ENCODE measurements at regions not wholly inside any gene's neighbourhood (a gene's known extent, or its start where the extent isn't known, plus 50 kb on each side); places are given as distances from the start of the nearest gene placed in this dataset.

GRCh38 chr5:40278881-40279280 is 400.8 kb upstream of the PTGER4 start:
- no peak for FAIRE-seq
- Histone ChIP-seq H3K27ac (no peak overlapping the region), H3K4me1 (no peaks in the 10 kb centered on the region), H3K4me2 (no peak overlapping the region), H3K4me3 (no peak overlapping the region), H3K9me3 (no peaks in the 10 kb centered on the region)
- 61% methylated on average over 5 of the region's 5 CpGs for WGBS (ENCODE audit: missing lambda C conversion rate)
- TF ChIP-seq ELK1 (IDR thresholded peaks at IDR 0.05; ENCODE audit: low read depth, low read length) (no peak), ZC3H11A (IDR thresholded peaks at IDR 0.05) (no peak), NFE2L2 (conservative IDR thresholded peaks at IDR 0.05; ENCODE audit: low read length) (no peak), HMGXB4 (CRISPR knock-in tag; IDR thresholded peaks at IDR 0.05; ENCODE audit: borderline replicate concordance) (no peak), CEBPB (IDR thresholded peaks at IDR 0.05) (no peak), PBX3 (IDR thresholded peaks at IDR 0.05) (no peak), RFX5 (IDR thresholded peaks at IDR 0.05) (no peak), CBX8 (IDR thresholded peaks at IDR 0.05) (no peak), POLR2A (IDR thresholded peaks at IDR 0.05; ENCODE audit: low read length) (no peak), HOXA7 (CRISPR knock-in tag; IDR thresholded peaks at IDR 0.05) (no peak), ZSCAN20 (CRISPR knock-in tag; IDR thresholded peaks at IDR 0.05) (no peak), E2F6 (IDR thresholded peaks at IDR 0.05; ENCODE audit: borderline replicate concordance, low read depth) (no peak), CHD4 (IDR thresholded peaks at IDR 0.05; ENCODE audit: borderline replicate concordance) (no peak), MAZ (IDR thresholded peaks at IDR 0.05; ENCODE audit: borderline replicate concordance, low read depth, low read length) (no peak), FOSB (CRISPR knock-in tag; IDR thresholded peaks at IDR 0.05) (no peak), HOXB13 (CRISPR knock-in tag; IDR thresholded peaks at IDR 0.05; ENCODE audit: low read depth) (no peak), NR3C1 (IDR thresholded peaks at IDR 0.05) (no peak), RARB (CRISPR knock-in tag; IDR thresholded peaks at IDR 0.05) (no peak)
- POLR2A ChIA-PET = no interaction called here
- CTCF ChIA-PET = no interaction called here
- ATAC-seq = no peak
- DNase-seq (ENCODE audit: low read depth in 1 of 2, low spot score in 1 of 2) = no peak

GRCh38 chr5:40277161-40277906 is 402.4 kb upstream of the PTGER4 start:
- WGBS (ENCODE audit: missing lambda C conversion rate) = 56% methylated on average over 4 of the region's 4 CpGs
- Histone ChIP-seq H3K27ac (no peak overlapping the region), H3K4me3 (no peak overlapping the region), H3K4me2 (no peak overlapping the region), H3K4me1 (no peaks in the 10 kb centered on the region), H3K9me3 (no peaks in the 10 kb centered on the region)
- ChIA-PET CTCF (interaction anchor here (0.6 to 1.1 kb wide), 3 partner anchors 9 to 390 kb away, joined by 3 to 5 read pairs (median 3); no protein-coding TSS in a partner anchor), POLR2A (no interaction called here)
- FAIRE-seq (no peak), ATAC-seq (no peak), DNase-seq (ENCODE audit: low read depth in 1 of 2, low spot score in 1 of 2) (no peak)
- no peak for TF ChIP-seq RFX5 (IDR thresholded peaks at IDR 0.05)

GRCh38 chr5:40276426-40277102 is 403.2 kb upstream of the PTGER4 start:
- TF ChIP-seq SMC3 (IDR thresholded peaks at IDR 0.05) = no peak
- H3K27ac ChIP-seq = no peak overlapping the region
- WGBS (ENCODE audit: missing lambda C conversion rate) = 55% methylated on average over 5 of the region's 5 CpGs
- no peaks in the 10 kb centered on the region for H3K4me1 ChIP-seq
- ATAC-seq (no peak), DNase-seq (ENCODE audit: low read depth in 1 of 2, low spot score in 1 of 2) (no peak), FAIRE-seq (no peak)
- no peaks in the 10 kb centered on the region for H3K9me3 ChIP-seq
- CTCF ChIA-PET = interaction anchor here (0.6 kb wide), 1 partner anchor 407 kb away, joined by 3 read pairs; no protein-coding TSS in a partner anchor
- H3K4me3 ChIP-seq = no peak overlapping the region
- POLR2A ChIA-PET = no interaction called here
- no peak overlapping the region for H3K4me2 ChIP-seq
